ENCODE measurements at regions not wholly inside any gene's neighbourhood (a gene's known extent, or its start where the extent isn't known, plus 50 kb on each side); places are given as distances from the start of the nearest gene placed in this dataset.

DNA sequence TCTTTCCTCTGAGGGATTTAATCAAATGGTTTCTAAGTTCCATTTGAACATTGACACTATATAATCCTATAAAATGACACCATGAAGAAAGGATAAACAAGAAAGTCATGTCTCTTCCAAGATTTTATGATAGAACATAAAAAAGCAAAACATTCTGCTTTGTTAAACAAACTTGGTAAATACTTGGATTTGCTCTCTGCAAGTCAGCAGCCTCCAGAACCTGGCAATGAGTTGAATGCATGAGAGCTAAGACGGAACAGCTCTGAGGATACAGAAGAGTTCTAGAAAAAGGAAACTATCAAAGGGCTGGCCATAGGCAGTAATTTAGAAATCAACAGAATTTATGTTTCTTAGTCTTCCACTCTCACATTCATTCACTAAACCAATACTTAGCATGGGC lies 656.0 kb upstream of the ID4 start:
- no peak overlapping the region for H2AFZ ChIP-seq (ENCODE audit: low read length)
- H3F3A ChIP-seq (ENCODE audit: insufficient read depth, low read length), result no peaks in the 10 kb centered on the region
- no peaks in the 10 kb centered on the region for H4K20me1 ChIP-seq (ENCODE audit: insufficient read depth, low read length)
- H3K9ac ChIP-seq (ENCODE audit: low read length), result no peak overlapping the region
- H3K27me3 ChIP-seq (ENCODE audit: insufficient read depth, low read length), result no peaks in the 10 kb centered on the region
- H3K4me3 ChIP-seq (ENCODE audit: low read depth, low read length, poor library complexity, severe bottlenecking), result no peak overlapping the region
- no peak overlapping the region for H3K27ac ChIP-seq (ENCODE audit: low read depth, low read length, poor library complexity, severe bottlenecking)
- H3K36me3 ChIP-seq (ENCODE audit: insufficient read depth, low read length), result no peaks in the 10 kb centered on the region
- no peaks in the 10 kb centered on the region for H3K9me3 ChIP-seq (ENCODE audit: low read length)
- no peak overlapping the region for H3K4me2 ChIP-seq (ENCODE audit: low read length)
- TF ChIP-seq, protein P1, sequence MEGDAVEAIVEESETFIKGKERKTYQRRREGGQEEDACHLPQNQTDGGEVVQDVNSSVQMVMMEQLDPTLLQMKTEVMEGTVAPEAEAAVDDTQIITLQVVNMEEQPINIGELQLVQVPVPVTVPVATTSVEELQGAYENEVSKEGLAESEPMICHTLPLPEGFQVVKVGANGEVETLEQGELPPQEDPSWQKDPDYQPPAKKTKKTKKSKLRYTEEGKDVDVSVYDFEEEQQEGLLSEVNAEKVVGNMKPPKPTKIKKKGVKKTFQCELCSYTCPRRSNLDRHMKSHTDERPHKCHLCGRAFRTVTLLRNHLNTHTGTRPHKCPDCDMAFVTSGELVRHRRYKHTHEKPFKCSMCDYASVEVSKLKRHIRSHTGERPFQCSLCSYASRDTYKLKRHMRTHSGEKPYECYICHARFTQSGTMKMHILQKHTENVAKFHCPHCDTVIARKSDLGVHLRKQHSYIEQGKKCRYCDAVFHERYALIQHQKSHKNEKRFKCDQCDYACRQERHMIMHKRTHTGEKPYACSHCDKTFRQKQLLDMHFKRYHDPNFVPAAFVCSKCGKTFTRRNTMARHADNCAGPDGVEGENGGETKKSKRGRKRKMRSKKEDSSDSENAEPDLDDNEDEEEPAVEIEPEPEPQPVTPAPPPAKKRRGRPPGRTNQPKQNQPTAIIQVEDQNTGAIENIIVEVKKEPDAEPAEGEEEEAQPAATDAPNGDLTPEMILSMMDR (IDR thresholded peaks at IDR 0.05; ENCODE audit: low read length), result no peak
- no peak for TF ChIP-seq EZH2 (IDR thresholded peaks at IDR 0.05; ENCODE audit: borderline replicate concordance, low read length)
- H3K9me2 ChIP-seq (ENCODE audit: low read depth, low read length), result no peaks in the 10 kb centered on the region
- no peaks in the 10 kb centered on the region for H3K79me2 ChIP-seq (ENCODE audit: insufficient read depth, low read length)
- no peaks in the 10 kb centered on the region for H3K4me1 ChIP-seq (ENCODE audit: insufficient read depth, low read length, severe bottlenecking)

DNA sequence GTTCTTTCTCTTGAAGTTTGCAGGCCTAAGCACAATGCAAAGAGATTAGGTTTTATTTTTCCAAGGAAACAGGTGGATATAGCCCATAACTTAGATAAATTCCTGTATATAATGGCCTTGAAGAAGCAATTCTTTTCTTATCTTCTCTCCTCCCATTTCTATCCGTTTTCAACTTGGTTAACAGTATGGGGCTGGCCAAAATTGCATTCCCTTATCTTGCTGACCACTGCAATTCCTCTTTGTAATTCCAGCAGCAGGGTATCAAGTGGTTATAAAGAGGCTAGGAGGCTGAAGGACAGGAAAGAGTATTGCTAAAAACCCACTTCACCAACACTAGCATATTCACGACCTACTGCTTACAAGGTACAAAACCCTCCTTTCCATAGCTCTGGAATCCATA lies 643.5 kb upstream of the ID4 start:
- Histone ChIP-seq H3K79me2 (ENCODE audit: insufficient read depth, low read length) (no peaks in the 10 kb centered on the region), H3K4me3 (ENCODE audit: low read depth, low read length, poor library complexity, severe bottlenecking) (no peak overlapping the region), H3F3A (ENCODE audit: insufficient read depth, low read length) (no peaks in the 10 kb centered on the region), H3K9me3 (ENCODE audit: low read length) (no peaks in the 10 kb centered on the region), H3K27me3 (ENCODE audit: insufficient read depth, low read length) (no peaks in the 10 kb centered on the region), H4K20me1 (ENCODE audit: insufficient read depth, low read length) (no peaks in the 10 kb centered on the region), H3K4me2 (ENCODE audit: low read length) (no peak overlapping the region), H3K9me2 (ENCODE audit: low read depth, low read length) (no peaks in the 10 kb centered on the region), H2AFZ (ENCODE audit: low read length) (no peak overlapping the region), H3K27ac (ENCODE audit: low read depth, low read length, poor library complexity, severe bottlenecking) (no peak overlapping the region), H3K4me1 (ENCODE audit: insufficient read depth, low read length, severe bottlenecking) (no peaks in the 10 kb centered on the region), H3K9ac (ENCODE audit: low read length) (no peak overlapping the region), H3K36me3 (ENCODE audit: insufficient read depth, low read length) (no peaks in the 10 kb centered on the region)
- TF ChIP-seq EZH2 (IDR thresholded peaks at IDR 0.05; ENCODE audit: borderline replicate concordance, low read length), result no peak
- TF ChIP-seq, protein P1 (IDR thresholded peaks at IDR 0.05; ENCODE audit: low read length), result no peak

DNA sequence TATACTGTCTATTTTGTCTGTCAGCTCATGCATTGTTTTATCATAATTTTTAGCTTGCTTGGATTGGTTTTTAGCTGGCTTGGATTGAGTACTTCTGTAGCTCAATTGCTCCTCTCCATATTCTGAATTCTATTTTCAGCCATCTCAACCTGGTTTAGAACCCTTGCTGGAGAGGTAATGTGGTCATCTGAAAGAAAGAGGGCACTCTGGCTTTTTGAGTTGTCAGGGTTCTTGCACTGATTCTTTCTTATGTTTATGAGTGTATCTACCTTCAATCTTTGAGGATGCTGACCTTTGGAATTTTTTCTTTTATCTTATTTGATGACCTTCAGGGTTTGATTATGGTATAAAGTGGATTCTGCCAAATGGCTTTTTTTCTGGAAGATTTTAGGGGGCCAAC lies 632.7 kb upstream of the ID4 start:
- H3K79me2 ChIP-seq (ENCODE audit: insufficient read depth, low read length), result no peaks in the 10 kb centered on the region
- H4K20me1 ChIP-seq (ENCODE audit: insufficient read depth, low read length), result no peaks in the 10 kb centered on the region
- H3K27ac ChIP-seq (ENCODE audit: low read depth, low read length, poor library complexity, severe bottlenecking), result no peak overlapping the region
- no peak for TF ChIP-seq EZH2 (IDR thresholded peaks at IDR 0.05; ENCODE audit: borderline replicate concordance, low read length)
- H3K9me3 ChIP-seq (ENCODE audit: low read length), result no peaks in the 10 kb centered on the region
- H3K27me3 ChIP-seq (ENCODE audit: insufficient read depth, low read length), result no peaks in the 10 kb centered on the region
- no peak overlapping the region for H3K9ac ChIP-seq (ENCODE audit: low read length)
- H3K4me1 ChIP-seq (ENCODE audit: insufficient read depth, low read length, severe bottlenecking), result no peaks in the 10 kb centered on the region
- H3K4me3 ChIP-seq (ENCODE audit: low read depth, low read length, poor library complexity, severe bottlenecking), result no peak overlapping the region
- H3K4me2 ChIP-seq (ENCODE audit: low read length), result no peak overlapping the region
- H3K9me2 ChIP-seq (ENCODE audit: low read depth, low read length), result no peaks in the 10 kb centered on the region
- H3F3A ChIP-seq (ENCODE audit: insufficient read depth, low read length), result no peaks in the 10 kb centered on the region
- H3K36me3 ChIP-seq (ENCODE audit: insufficient read depth, low read length), result no peaks in the 10 kb centered on the region
- H2AFZ ChIP-seq (ENCODE audit: low read length), result no peak overlapping the region

DNA sequence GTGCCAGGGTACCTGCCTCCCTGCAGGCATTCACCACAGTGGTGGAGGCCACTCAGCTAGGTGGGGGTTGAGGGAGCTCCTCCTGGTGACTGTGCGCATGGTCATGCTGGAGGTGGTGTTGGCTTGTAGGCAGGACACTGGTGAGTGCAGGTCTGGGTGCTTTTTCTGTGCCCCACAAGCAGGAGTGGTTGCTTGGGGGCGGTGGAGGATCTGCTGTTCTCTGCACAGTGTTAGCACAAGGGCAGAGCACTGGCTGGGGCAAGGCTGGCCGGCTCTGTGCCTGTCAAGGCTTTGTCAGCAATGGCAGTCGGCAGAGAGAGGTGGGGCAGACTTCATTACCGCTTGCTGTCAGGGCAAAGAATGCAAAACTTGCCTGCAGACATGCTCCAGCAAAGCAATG lies 632.1 kb upstream of the ID4 start:
- H3K4me3 ChIP-seq (ENCODE audit: low read depth, low read length, poor library complexity, severe bottlenecking), result no peak overlapping the region

More for the DNA sequence above, 632.1 kb upstream of the ID4 start:
- Histone ChIP-seq H3K27me3 (ENCODE audit: insufficient read depth, low read length) (no peaks in the 10 kb centered on the region), H3K4me2 (ENCODE audit: low read length) (no peak overlapping the region), H3K9ac (ENCODE audit: low read length) (no peak overlapping the region), H3K9me3 (ENCODE audit: low read length) (no peaks in the 10 kb centered on the region), H4K20me1 (ENCODE audit: insufficient read depth, low read length) (no peaks in the 10 kb centered on the region), H3F3A (ENCODE audit: insufficient read depth, low read length) (no peaks in the 10 kb centered on the region), H3K9me2 (ENCODE audit: low read depth, low read length) (no peaks in the 10 kb centered on the region), H2AFZ (ENCODE audit: low read length) (no peak overlapping the region), H3K27ac (ENCODE audit: low read depth, low read length, poor library complexity, severe bottlenecking) (no peak overlapping the region), H3K79me2 (ENCODE audit: insufficient read depth, low read length) (no peaks in the 10 kb centered on the region), H3K36me3 (ENCODE audit: insufficient read depth, low read length) (no peaks in the 10 kb centered on the region), H3K4me1 (ENCODE audit: insufficient read depth, low read length, severe bottlenecking) (no peaks in the 10 kb centered on the region)
- no peak for TF ChIP-seq EZH2 (IDR thresholded peaks at IDR 0.05; ENCODE audit: borderline replicate concordance, low read length)

Measured in OCI-LY1 (cell line).